Lung (tissue), 11 donors: ENCODE measurements at regions not wholly inside any gene's neighbourhood (a gene's known extent, or its start where the extent isn't known, plus 50 kb on each side); places are given as distances from the start of the nearest gene placed in this dataset.
"Not testable (repeated sequence)": the region's sequence is repeated elsewhere in the genome, so short reads cannot be mapped to it uniquely, and the experiment has no call there.

Experiments
- ATAC-seq: fragments of 200-7000 bp; cut with Tn5 transposase; one replicate; pipeline ENCODE4 v1.9.1; 2020; ENCODE audit warnings: moderate number of reproducible peaks; ENCODE audit not compliant: insufficient read depth, low FRiP score
- DNase-seq, 3 donors: peaks; one replicate each; pipeline ENCODE4 v3.0.0-alpha.2; 2013 to 2017
- H3K27ac ChIP-seq, 2 donors: one replicate each; pipeline ENCODE4 v1.5.1; 2013; ENCODE audit warnings: mild to moderate bottlenecking in 2 of 2, moderate library complexity in 2 of 2, control low read depth in 1 of 2, inconsistent platforms in 1 of 2, low read depth in 1 of 2, low read length in 1 of 2
- H3K27me3 ChIP-seq, 3 donors: one replicate each; pipeline ENCODE4 v1.5.1; 2013; ENCODE audit warnings: low read length in 2 of 3; ENCODE audit not compliant: control insufficient read depth in 3 of 3, insufficient read depth in 3 of 3
- H3K36me3 ChIP-seq, 4 donors: one replicate each; pipeline ENCODE4 v1.5.1; 2013; ENCODE audit warnings: low read length in 4 of 4, mild to moderate bottlenecking in 1 of 4, moderate library complexity in 1 of 4; ENCODE audit not compliant: control insufficient read depth in 4 of 4, insufficient read depth in 4 of 4
- H3K4me1 ChIP-seq, 5 donors: one replicate each; pipeline ENCODE4 v1.5.1; 2013; ENCODE audit warnings: low read length in 5 of 5, mild to moderate bottlenecking in 2 of 5, moderate library complexity in 1 of 5; ENCODE audit not compliant: control insufficient read depth in 5 of 5, insufficient read depth in 5 of 5
- H3K4me3 ChIP-seq: one replicate; pipeline ENCODE4 v1.5.1; 2013; ENCODE audit warnings: mild to moderate bottlenecking, control low read depth, moderate library complexity
- H3K9ac ChIP-seq, 2 donors: one replicate each; pipeline ENCODE4 v1.5.1; 2013; ENCODE audit warnings: low read length in 2 of 2, control low read depth in 1 of 2; ENCODE audit not compliant: insufficient read depth in 1 of 2
- H3K9me3 ChIP-seq, 4 donors: one replicate each; pipeline ENCODE4 v1.5.1; 2013; ENCODE audit warnings: low read length in 3 of 4, mild to moderate bottlenecking in 1 of 4, moderate library complexity in 1 of 4; ENCODE audit not compliant: control insufficient read depth in 4 of 4, insufficient read depth in 3 of 4
- WGBS, 2 donors: extraction: QIAGEN DNeasy Blood & Tissue Kit; methylation state at CpG; one replicate each; pipeline ENCODE4 v1.1.7; 2013; 5-methylcytosine and 5-hydroxymethylcytosine counted together
- TF ChIP-seq, protein P1 (sequence below): IDR thresholded peaks from 2 replicates; pipeline ENCODE4 v1.5.1; 2012; ENCODE audit warnings: mild to moderate bottlenecking; ENCODE audit errors: control extremely low read depth, extremely low read depth
- donor health status: control.
- donor health status: control.
- donor health status: Bipolar disorder and iron deficiency.
- donor health status: healthy.
- donor health status: DM: yes; HTN: yes; CAD: no.

DNA sequence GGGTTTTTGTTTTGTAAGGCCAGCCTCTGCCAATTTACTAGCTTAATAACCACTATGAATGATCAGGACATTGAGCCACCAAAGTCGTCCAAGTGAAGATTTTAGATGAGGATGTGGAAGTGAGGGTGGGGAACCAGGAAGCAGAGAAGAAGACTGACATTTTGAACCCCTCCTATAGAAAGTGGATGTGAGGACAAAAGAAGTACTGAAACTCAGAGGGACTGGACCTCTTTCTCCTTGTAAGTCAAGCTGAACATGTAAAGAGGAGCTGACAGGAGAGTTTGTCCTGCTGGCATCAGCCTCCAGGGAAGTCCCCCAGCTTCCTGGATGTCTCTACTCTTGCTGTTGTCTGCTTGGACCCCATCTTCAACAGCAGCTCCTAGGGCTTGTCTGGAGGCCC is 338.2 kb upstream of the NCAM1 start:
- H3K9ac ChIP-seq: no peak overlapping the region
- H3K9me3 ChIP-seq: peaks cover 0 to 4% (median 0%) of the 10 kb centered on the region in 4 donors
- no peaks in the 10 kb centered on the region for H3K27me3 ChIP-seq
- no peak for ATAC-seq
- DNase-seq: no peak
- no peak overlapping the region for H3K4me3 ChIP-seq
- 49 to 65% methylated on average over 1 of the region's 1 CpG for WGBS, 2 donors
- H3K36me3 ChIP-seq: no peaks in the 10 kb centered on the region
- H3K27ac ChIP-seq: no peak overlapping the region
- no peaks in the 10 kb centered on the region for H3K4me1 ChIP-seq
- TF ChIP-seq, protein P1, sequence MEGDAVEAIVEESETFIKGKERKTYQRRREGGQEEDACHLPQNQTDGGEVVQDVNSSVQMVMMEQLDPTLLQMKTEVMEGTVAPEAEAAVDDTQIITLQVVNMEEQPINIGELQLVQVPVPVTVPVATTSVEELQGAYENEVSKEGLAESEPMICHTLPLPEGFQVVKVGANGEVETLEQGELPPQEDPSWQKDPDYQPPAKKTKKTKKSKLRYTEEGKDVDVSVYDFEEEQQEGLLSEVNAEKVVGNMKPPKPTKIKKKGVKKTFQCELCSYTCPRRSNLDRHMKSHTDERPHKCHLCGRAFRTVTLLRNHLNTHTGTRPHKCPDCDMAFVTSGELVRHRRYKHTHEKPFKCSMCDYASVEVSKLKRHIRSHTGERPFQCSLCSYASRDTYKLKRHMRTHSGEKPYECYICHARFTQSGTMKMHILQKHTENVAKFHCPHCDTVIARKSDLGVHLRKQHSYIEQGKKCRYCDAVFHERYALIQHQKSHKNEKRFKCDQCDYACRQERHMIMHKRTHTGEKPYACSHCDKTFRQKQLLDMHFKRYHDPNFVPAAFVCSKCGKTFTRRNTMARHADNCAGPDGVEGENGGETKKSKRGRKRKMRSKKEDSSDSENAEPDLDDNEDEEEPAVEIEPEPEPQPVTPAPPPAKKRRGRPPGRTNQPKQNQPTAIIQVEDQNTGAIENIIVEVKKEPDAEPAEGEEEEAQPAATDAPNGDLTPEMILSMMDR: no peak

DNA sequence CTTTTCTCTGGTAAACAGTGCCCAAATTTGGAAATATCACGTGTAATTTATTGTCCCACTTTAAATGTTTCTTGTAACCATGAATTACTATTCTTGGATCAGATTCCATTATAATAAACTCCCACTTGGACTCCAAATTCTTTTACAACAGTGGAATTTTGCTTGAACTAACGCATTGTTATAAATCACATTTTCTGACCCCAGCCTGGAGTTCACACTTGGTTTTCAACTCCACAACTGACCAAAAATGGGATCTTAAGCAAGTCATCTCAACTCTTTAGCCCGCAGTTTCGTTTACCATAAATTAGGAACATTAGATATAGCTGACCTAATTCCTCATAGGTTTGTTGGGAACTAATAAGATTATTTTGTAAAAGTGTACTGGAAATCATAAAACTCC is 336.8 kb upstream of the NCAM1 start:
- 79 to 89% methylated on average over 4 of the region's 4 CpGs for WGBS, 2 donors
- no peak for DNase-seq
- no peak for ATAC-seq
- H3K9ac ChIP-seq: no peak overlapping the region
- peaks cover 0 to 4% (median 0%) of the 10 kb centered on the region in 4 donors for H3K9me3 ChIP-seq
- H3K4me1 ChIP-seq: no peaks in the 10 kb centered on the region
- H3K27ac ChIP-seq: no peak overlapping the region
- no peak overlapping the region for H3K4me3 ChIP-seq
- no peaks in the 10 kb centered on the region for H3K36me3 ChIP-seq
- H3K27me3 ChIP-seq: peaks cover 0 to 4% (median 0%) of the 10 kb centered on the region in 3 donors
- TF ChIP-seq, protein P1: no peak

DNA sequence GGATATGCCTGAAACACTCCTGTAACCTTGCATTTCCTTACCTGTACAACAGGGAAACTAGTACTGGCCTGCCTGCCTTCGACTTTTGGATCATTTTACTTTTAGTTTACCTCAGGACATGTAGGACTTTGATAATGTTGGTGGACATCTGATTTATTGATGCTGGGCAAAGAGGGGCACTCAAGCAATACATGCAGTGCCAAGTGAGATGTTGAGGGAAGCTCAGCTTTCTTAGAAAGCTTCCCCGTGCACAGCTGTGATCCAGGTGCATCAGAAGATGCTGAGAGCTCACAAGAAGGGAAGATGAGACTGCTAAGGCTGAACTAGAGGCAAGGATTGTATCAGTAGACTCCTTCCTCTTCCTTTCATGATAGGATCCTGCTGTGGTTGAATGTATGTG is 336.2 kb upstream of the NCAM1 start:
- not testable (repeated sequence) for H3K4me3 ChIP-seq, DNase-seq, H3K4me1 ChIP-seq, ATAC-seq, H3K36me3 ChIP-seq, H3K27ac ChIP-seq, H3K27me3 ChIP-seq, H3K9ac ChIP-seq, H3K9me3 ChIP-seq
- WGBS, 2 donors: 69 to 81% methylated on average over 2 of the region's 2 CpGs

DNA sequence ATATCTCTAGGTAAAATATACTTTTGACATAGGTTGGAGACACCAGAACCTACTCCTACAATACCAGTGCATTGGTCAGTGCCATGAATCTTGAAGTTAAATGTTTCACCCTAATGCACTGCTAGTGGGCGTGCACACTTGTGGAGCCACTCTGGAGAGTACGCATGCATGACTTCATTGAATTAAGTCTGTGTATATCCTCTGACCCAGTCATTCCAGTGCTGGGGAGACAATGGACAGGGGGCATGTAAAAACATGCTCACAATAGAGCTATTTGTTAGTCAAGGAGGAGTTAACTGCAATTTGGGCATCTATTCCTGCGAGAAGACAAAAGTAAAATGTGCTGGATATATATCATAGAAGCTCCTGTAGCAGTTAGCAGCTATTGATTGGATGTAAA is 335.4 kb upstream of the NCAM1 start:
- 86% methylated on average over 3 of the region's 3 CpGs for WGBS, 2 donors
- Histone ChIP-seq H3K27ac (no peak overlapping the region), H3K4me1 (peaks cover 0 to under 1% (median 0%) of the 10 kb centered on the region in 5 donors), H3K36me3 (no peaks in the 10 kb centered on the region), H3K9me3 (peaks cover 0 to 1% (median 0%) of the 10 kb centered on the region in 4 donors), H3K9ac (no peak overlapping the region), H3K4me3 (no peak overlapping the region), H3K27me3 (peaks cover 0 to 8% (median 6%) of the 10 kb centered on the region in 3 donors)
- TF ChIP-seq, protein P1: no peak
- DNase-seq (no peak), ATAC-seq (no peak)
